Lung (tissue), 11 donors: ENCODE measurements at regions not wholly inside any gene's neighbourhood (a gene's known extent, or its start where the extent isn't known, plus 50 kb on each side); places are given as distances from the start of the nearest gene placed in this dataset.

Experiments
- ATAC-seq: fragments of 200-7000 bp; cut with Tn5 transposase; one replicate; pipeline ENCODE4 v1.9.1; 2020; ENCODE audit warnings: moderate number of reproducible peaks; ENCODE audit not compliant: insufficient read depth, low FRiP score
- DNase-seq, 3 donors: peaks; one replicate each; pipeline ENCODE4 v3.0.0-alpha.2; 2013 to 2017
- H3K27ac ChIP-seq, 2 donors: one replicate each; pipeline ENCODE4 v1.5.1; 2013; ENCODE audit warnings: mild to moderate bottlenecking in 2 of 2, moderate library complexity in 2 of 2, control low read depth in 1 of 2, inconsistent platforms in 1 of 2, low read depth in 1 of 2, low read length in 1 of 2
- H3K27me3 ChIP-seq, 3 donors: one replicate each; pipeline ENCODE4 v1.5.1; 2013; ENCODE audit warnings: low read length in 2 of 3; ENCODE audit not compliant: control insufficient read depth in 3 of 3, insufficient read depth in 3 of 3
- H3K36me3 ChIP-seq, 4 donors: one replicate each; pipeline ENCODE4 v1.5.1; 2013; ENCODE audit warnings: low read length in 4 of 4, mild to moderate bottlenecking in 1 of 4, moderate library complexity in 1 of 4; ENCODE audit not compliant: control insufficient read depth in 4 of 4, insufficient read depth in 4 of 4
- H3K4me1 ChIP-seq, 5 donors: one replicate each; pipeline ENCODE4 v1.5.1; 2013; ENCODE audit warnings: low read length in 5 of 5, mild to moderate bottlenecking in 2 of 5, moderate library complexity in 1 of 5; ENCODE audit not compliant: control insufficient read depth in 5 of 5, insufficient read depth in 5 of 5
- H3K4me3 ChIP-seq: one replicate; pipeline ENCODE4 v1.5.1; 2013; ENCODE audit warnings: mild to moderate bottlenecking, control low read depth, moderate library complexity
- H3K9ac ChIP-seq, 2 donors: one replicate each; pipeline ENCODE4 v1.5.1; 2013; ENCODE audit warnings: low read length in 2 of 2, control low read depth in 1 of 2; ENCODE audit not compliant: insufficient read depth in 1 of 2
- H3K9me3 ChIP-seq, 4 donors: one replicate each; pipeline ENCODE4 v1.5.1; 2013; ENCODE audit warnings: low read length in 3 of 4, mild to moderate bottlenecking in 1 of 4, moderate library complexity in 1 of 4; ENCODE audit not compliant: control insufficient read depth in 4 of 4, insufficient read depth in 3 of 4
- WGBS, 2 donors: extraction: QIAGEN DNeasy Blood & Tissue Kit; methylation state at CpG; one replicate each; pipeline ENCODE4 v1.1.7; 2013; 5-methylcytosine and 5-hydroxymethylcytosine counted together
- TF ChIP-seq, protein P1 (sequence below): IDR thresholded peaks from 2 replicates; pipeline ENCODE4 v1.5.1; 2012; ENCODE audit warnings: mild to moderate bottlenecking; ENCODE audit errors: control extremely low read depth, extremely low read depth
- donor health status: control.
- donor health status: control.
- donor health status: Bipolar disorder and iron deficiency.
- donor health status: healthy.
- donor health status: DM: yes; HTN: yes; CAD: no.

DNA sequence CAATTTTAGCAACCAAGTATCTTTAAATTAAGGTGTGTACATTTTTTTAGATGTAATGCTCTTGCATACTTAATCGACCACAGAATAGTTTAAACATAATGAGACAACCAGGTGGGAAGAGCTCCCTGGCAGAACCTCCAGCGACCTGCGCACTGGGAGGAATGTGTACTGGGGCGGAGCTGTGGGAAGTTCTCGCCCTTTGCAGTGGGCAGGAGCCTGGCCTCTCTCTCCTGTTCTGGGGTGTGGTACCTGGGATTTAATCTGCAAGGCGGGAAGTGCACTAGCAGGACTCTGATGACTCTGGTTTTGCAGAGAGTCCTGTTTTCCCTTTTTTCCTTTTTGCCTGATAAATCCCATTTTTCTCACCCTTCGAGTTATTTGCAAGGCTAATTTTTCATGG, 150.7 kb downstream of the SLC28A3 start:
- 71 to 83% methylated on average over 7 of the region's 7 CpGs for WGBS, 2 donors
- no peaks in the 10 kb centered on the region for H3K27me3 ChIP-seq
- no peaks in the 10 kb centered on the region for H3K4me1 ChIP-seq
- DNase-seq = no peak
- no peak overlapping the region for H3K27ac ChIP-seq
- no peak overlapping the region for H3K9ac ChIP-seq
- no peak overlapping the region for H3K4me3 ChIP-seq
- peaks cover 0 to 11% (median 0%) of the 10 kb centered on the region in 4 donors for H3K9me3 ChIP-seq
- no peaks in the 10 kb centered on the region for H3K36me3 ChIP-seq
- TF ChIP-seq, protein P1, sequence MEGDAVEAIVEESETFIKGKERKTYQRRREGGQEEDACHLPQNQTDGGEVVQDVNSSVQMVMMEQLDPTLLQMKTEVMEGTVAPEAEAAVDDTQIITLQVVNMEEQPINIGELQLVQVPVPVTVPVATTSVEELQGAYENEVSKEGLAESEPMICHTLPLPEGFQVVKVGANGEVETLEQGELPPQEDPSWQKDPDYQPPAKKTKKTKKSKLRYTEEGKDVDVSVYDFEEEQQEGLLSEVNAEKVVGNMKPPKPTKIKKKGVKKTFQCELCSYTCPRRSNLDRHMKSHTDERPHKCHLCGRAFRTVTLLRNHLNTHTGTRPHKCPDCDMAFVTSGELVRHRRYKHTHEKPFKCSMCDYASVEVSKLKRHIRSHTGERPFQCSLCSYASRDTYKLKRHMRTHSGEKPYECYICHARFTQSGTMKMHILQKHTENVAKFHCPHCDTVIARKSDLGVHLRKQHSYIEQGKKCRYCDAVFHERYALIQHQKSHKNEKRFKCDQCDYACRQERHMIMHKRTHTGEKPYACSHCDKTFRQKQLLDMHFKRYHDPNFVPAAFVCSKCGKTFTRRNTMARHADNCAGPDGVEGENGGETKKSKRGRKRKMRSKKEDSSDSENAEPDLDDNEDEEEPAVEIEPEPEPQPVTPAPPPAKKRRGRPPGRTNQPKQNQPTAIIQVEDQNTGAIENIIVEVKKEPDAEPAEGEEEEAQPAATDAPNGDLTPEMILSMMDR = no peak
- ATAC-seq = no peak

DNA sequence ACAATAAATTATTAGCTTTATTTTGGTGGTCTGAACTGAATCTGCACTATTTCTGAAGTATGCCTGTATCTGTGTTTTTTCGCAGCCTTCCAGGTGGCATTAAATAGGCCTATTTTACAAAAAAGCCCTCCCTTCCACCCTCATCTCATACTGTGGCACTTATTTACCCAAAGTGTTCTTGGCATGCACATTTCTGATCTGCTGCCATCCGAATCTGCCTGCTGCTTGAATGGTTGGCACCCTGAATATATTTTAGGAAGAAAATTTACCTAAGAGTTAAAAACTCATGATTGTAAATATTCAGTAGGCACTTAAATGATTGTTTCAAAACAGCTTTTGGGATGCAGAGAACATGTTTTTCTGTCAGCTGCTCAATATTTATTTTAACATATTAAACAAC, 150.1 kb downstream of the SLC28A3 start:
- Histone ChIP-seq H3K27me3 (no peaks in the 10 kb centered on the region), H3K36me3 (no peaks in the 10 kb centered on the region), H3K4me1 (no peaks in the 10 kb centered on the region), H3K4me3 (no peak overlapping the region), H3K27ac (no peak overlapping the region), H3K9ac (no peak overlapping the region), H3K9me3 (peaks cover 0 to 11% (median 0%) of the 10 kb centered on the region in 4 donors)
- WGBS, 2 donors = 73 to 93% methylated on average over 2 of the region's 2 CpGs
- no peak for ATAC-seq
- DNase-seq = no peak
- TF ChIP-seq, protein P1 = no peak

- no peaks in the 10 kb centered on the region for H3K27me3 ChIP-seq
- TF ChIP-seq, protein P1 = no peak
- H3K27ac ChIP-seq = no peak overlapping the region
- H3K9ac ChIP-seq = no peak overlapping the region
- H3K4me1 ChIP-seq = peaks cover 0 to 8% (median 3%) of the 10 kb centered on the region in 5 donors
- 66 to 73% methylated on average over 9 of the region's 9 CpGs for WGBS, 2 donors
- peak in 1 of 3 donors; percentile 9 for DNase-seq
- ATAC-seq = no peak
- H3K9me3 ChIP-seq = no peaks in the 10 kb centered on the region
- H3K36me3 ChIP-seq = no peaks in the 10 kb centered on the region
- no peak overlapping the region for H3K4me3 ChIP-seq
Observed at GRCh38 chr9:84206801-84207370, 133.7 kb downstream of the SLC28A3 start.

- DNase-seq (peak; percentile 36 to 77 (median 72)), ATAC-seq (peak; percentile 4)
- WGBS, 2 donors = 16 to 36% methylated on average over 6 of the region's 6 CpGs
Observed at GRCh38 chr9:84207491-84207951, 133.0 kb downstream of the SLC28A3 start.

More at GRCh38 chr9:84207491-84207951, 133.0 kb downstream of the SLC28A3 start:
- Histone ChIP-seq H3K27ac (no peak overlapping the region), H3K4me3 (no peak overlapping the region), H3K36me3 (no peaks in the 10 kb centered on the region), H3K9me3 (no peaks in the 10 kb centered on the region), H3K9ac (no peak overlapping the region), H3K4me1 (peaks cover 0 to 8% (median 3%) of the 10 kb centered on the region in 5 donors), H3K27me3 (no peaks in the 10 kb centered on the region)
- TF ChIP-seq, protein P1 = no peak
